H9 (cell line): ENCODE measurements at regions not wholly inside any gene's neighbourhood (a gene's known extent, or its start where the extent isn't known, plus 50 kb on each side); places are given as distances from the start of the nearest gene placed in this dataset.

Experiments
- DNase-seq: peaks from one replicate; pipeline ENCODE4 v3.0.0-alpha.2; 2017
- H2AFZ ChIP-seq: one replicate; pipeline ENCODE4 v1.6.1; 2013; ENCODE audit warnings: mild to moderate bottlenecking, low read length, control low read depth, moderate library complexity
- H2AK5ac ChIP-seq: 2 replicates; pipeline ENCODE4 v1.6.1; 2013; ENCODE audit warnings: low read length, control low read depth, mixed read lengths; ENCODE audit not compliant: insufficient read length
- H2BK120ac ChIP-seq: one replicate; pipeline ENCODE4 v1.6.1; 2013; ENCODE audit warnings: low read depth, mild to moderate bottlenecking, low read length, control low read depth, inconsistent platforms; ENCODE audit not compliant: poor library complexity, severe bottlenecking
- H2BK12ac ChIP-seq: 2 replicates; pipeline ENCODE4 v1.6.1; 2013; ENCODE audit warnings: low read length, control low read depth, mixed read lengths, low read depth; ENCODE audit not compliant: insufficient read length
- H2BK15ac ChIP-seq: 2 replicates; pipeline ENCODE4 v1.6.1; 2013; ENCODE audit warnings: low read depth, low read length, control low read depth
- H2BK20ac ChIP-seq: one replicate; pipeline ENCODE4 v1.6.1; 2013; ENCODE audit warnings: low read depth, mild to moderate bottlenecking, low read length, control low read depth, inconsistent platforms; ENCODE audit not compliant: poor library complexity, severe bottlenecking
- H2BK5ac ChIP-seq: 2 replicates; pipeline ENCODE4 v1.6.1; 2013; ENCODE audit warnings: low read length, control low read depth, mixed read lengths; ENCODE audit not compliant: insufficient read length
- H3K14ac ChIP-seq: 2 replicates; pipeline ENCODE4 v1.6.1; 2013; ENCODE audit warnings: low read length, control low read depth; ENCODE audit not compliant: insufficient read depth
- H3K18ac ChIP-seq: 2 replicates; pipeline ENCODE4 v1.6.1; 2013; ENCODE audit warnings: low read depth, mild to moderate bottlenecking, mixed read lengths, low read length, control low read depth; ENCODE audit not compliant: insufficient read length
- H3K23ac ChIP-seq: 2 replicates; pipeline ENCODE4 v1.6.1; 2013; ENCODE audit warnings: low read length, control low read depth, mixed read lengths, low read depth; ENCODE audit not compliant: insufficient read length
- H3K23me2 ChIP-seq: 2 replicates; pipeline ENCODE4 v1.6.1; 2013; ENCODE audit warnings: low read depth, mild to moderate bottlenecking, mixed read lengths, low read length, control low read depth; ENCODE audit not compliant: insufficient read length, poor library complexity, severe bottlenecking
- H3K27ac ChIP-seq: 2 replicates; pipeline ENCODE4 v1.5.1; 2013; ENCODE audit warnings: low read length, control low read depth, mixed read lengths, low read depth; ENCODE audit not compliant: insufficient read length
- H3K27me3 ChIP-seq: 2 replicates; pipeline ENCODE4 v1.6.1; 2013; ENCODE audit warnings: low read length, control low read depth, inconsistent platforms; ENCODE audit not compliant: insufficient read depth
- H3K4ac ChIP-seq: 2 replicates; pipeline ENCODE4 v1.6.1; 2013; ENCODE audit warnings: low read depth, mild to moderate bottlenecking, control low read depth, inconsistent platforms, low read length, moderate library complexity
- H3K4me1 ChIP-seq: 2 replicates; pipeline ENCODE4 v1.6.1; 2013; ENCODE audit warnings: low read length, control low read depth, inconsistent platforms; ENCODE audit not compliant: insufficient read depth
- H3K4me2 ChIP-seq: 2 replicates; pipeline ENCODE4 v1.6.1; 2013; ENCODE audit warnings: low read length, control low read depth, mixed read lengths; ENCODE audit not compliant: insufficient read length, insufficient read depth
- H3K56ac ChIP-seq: 2 replicates; pipeline ENCODE4 v1.6.1; 2013; ENCODE audit warnings: low read depth, mild to moderate bottlenecking, mixed read lengths, low read length, control low read depth; ENCODE audit not compliant: insufficient read length
- H3K79me1 ChIP-seq: 2 replicates; pipeline ENCODE4 v1.6.1; 2013; ENCODE audit warnings: low read depth, mild to moderate bottlenecking, moderate library complexity, low read length, control low read depth, inconsistent platforms; ENCODE audit not compliant: insufficient read depth, poor library complexity, severe bottlenecking
- H3K79me2 ChIP-seq: 2 replicates; pipeline ENCODE4 v1.6.1; 2013; ENCODE audit warnings: low read length, control low read depth, inconsistent platforms; ENCODE audit not compliant: insufficient read depth
- H3K9ac ChIP-seq: 2 replicates; pipeline ENCODE4 v1.6.1; 2013; ENCODE audit warnings: low read length, control low read depth, mixed read lengths; ENCODE audit not compliant: insufficient read length; ENCODE audit errors: extremely low read depth
- H3K9me3 ChIP-seq: one replicate; pipeline ENCODE4 v1.6.1; 2013; ENCODE audit warnings: low read depth, low read length, inconsistent platforms; ENCODE audit not compliant: control insufficient read depth
- H3T11ph ChIP-seq: one replicate; pipeline ENCODE4 v1.6.1; 2013; ENCODE audit warnings: mild to moderate bottlenecking, low read length, control low read depth, inconsistent platforms
- H4K20me1 ChIP-seq: one replicate; pipeline ENCODE4 v1.6.1; 2013; ENCODE audit not compliant: control insufficient read depth, insufficient read length, insufficient read depth
- H4K5ac ChIP-seq: 2 replicates; pipeline ENCODE4 v1.6.1; 2013; ENCODE audit warnings: low read depth, mild to moderate bottlenecking, mixed read lengths, low read length, control low read depth; ENCODE audit not compliant: insufficient read length
- H4K8ac ChIP-seq: replicated peaks from 2 replicates; pipeline ENCODE4 v1.6.1; 2013; ENCODE audit warnings: low read length, control low read depth, mixed read lengths, low read depth; ENCODE audit not compliant: insufficient read length
- H4K91ac ChIP-seq: 2 replicates; pipeline ENCODE4 v1.6.1; 2013; ENCODE audit warnings: low read depth, mild to moderate bottlenecking, moderate library complexity, mixed read lengths, low read length, control low read depth; ENCODE audit not compliant: insufficient read length
- H3K27ac Mint-ChIP-seq, 3 experiments: 2 replicates in 2 of 3; 3 replicates in 1 of 3; pipeline ENCODE4 v1.8.0; 2020 to 2021; ENCODE audit warnings: mixed read lengths in 3 of 3, mild to moderate bottlenecking in 1 of 3, moderate library complexity in 1 of 3
- H3K27me3 Mint-ChIP-seq: 2 replicates; pipeline ENCODE4 v1.8.0; 2021; ENCODE audit warnings: low read depth, mild to moderate bottlenecking, moderate library complexity, mixed read lengths
- H3K36me3 Mint-ChIP-seq, 3 experiments: 2 replicates in 2 of 3; 3 replicates in 1 of 3; pipeline ENCODE4 v1.8.0; 2020 to 2021; ENCODE audit warnings: low read depth in 3 of 3, mixed read lengths in 3 of 3; ENCODE audit not compliant: insufficient read depth in 1 of 3
- H3K4me1 Mint-ChIP-seq, 2 experiments: 2 replicates each; pipeline ENCODE4 v1.8.0; 2020; ENCODE audit warnings: mixed read lengths in 2 of 2
- H3K4me3 Mint-ChIP-seq, 2 experiments: 2 replicates in 1 of 2; 3 replicates in 1 of 2; pipeline ENCODE4 v1.8.0; 2020 to 2021; ENCODE audit warnings: mild to moderate bottlenecking in 2 of 2, mixed read lengths in 2 of 2, moderate library complexity in 1 of 2
- H3K9me3 Mint-ChIP-seq, 2 experiments: 2 replicates in 1 of 2; 3 replicates in 1 of 2; pipeline ENCODE4 v1.8.0; 2020; ENCODE audit warnings: mild to moderate bottlenecking in 2 of 2, mixed read lengths in 2 of 2, moderate library complexity in 1 of 2
- CTCF ChIP-seq: fragments of 200-600 bp; sonication (generic); conservative IDR thresholded peaks from 3 replicates; pipeline ENCODE4 v1.8.0; 2021; ENCODE audit warnings: antibody characterized with exemption, mild to moderate bottlenecking
- WGBS: extraction: QIAGEN DNeasy Blood & Tissue Kit; methylation state at CpG from one replicate; pipeline ENCODE4 v1.1.7; 2013; ENCODE audit warnings: missing lambda C conversion rate, low lambda C conversion rate, mixed read lengths; ENCODE audit not compliant: insufficient read length; ENCODE audit errors: extremely low coverage; 5-methylcytosine and 5-hydroxymethylcytosine counted together

DNA sequence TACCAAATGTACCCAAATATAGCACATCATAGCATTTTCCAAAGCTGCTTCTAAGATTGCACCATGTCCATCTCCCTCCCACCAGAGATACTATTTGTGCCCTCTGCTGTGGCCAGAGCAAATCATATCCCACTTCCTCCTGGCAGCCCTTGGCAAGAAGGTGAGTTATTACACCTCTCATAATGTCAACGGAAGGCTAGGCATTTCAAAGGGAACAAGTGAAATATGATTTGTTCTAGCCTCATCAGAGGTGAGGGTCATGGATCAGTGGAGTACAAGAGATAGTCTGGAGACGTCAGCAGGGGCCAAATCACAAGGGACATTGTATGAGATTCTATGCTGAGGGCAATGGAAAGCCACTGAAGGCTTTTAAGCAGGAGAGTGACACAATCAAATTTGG lies 90.2 kb upstream of the BCAR3 start:
- H3K4ac ChIP-seq: no peak overlapping the region
- H2BK120ac ChIP-seq: no peak overlapping the region
- H3T11ph ChIP-seq: no peak overlapping the region
- no peak overlapping the region for H3K4me3 Mint-ChIP-seq
- no peaks in the 10 kb centered on the region for H3K36me3 Mint-ChIP-seq
- no peak for TF ChIP-seq CTCF
- no CpG with 5 or more reads among the region's 2 CpGs for WGBS
- no peak overlapping the region for H4K5ac ChIP-seq
- H3K4me1 ChIP-seq: peaks cover 16% of the 10 kb centered on the region
- no peak overlapping the region for H2BK15ac ChIP-seq
- no peaks in the 10 kb centered on the region for H3K27me3 ChIP-seq
- no peak overlapping the region for H3K27ac Mint-ChIP-seq
- H2BK12ac ChIP-seq: no peak overlapping the region
- H3K9me3 ChIP-seq: no peaks in the 10 kb centered on the region
- H3K14ac ChIP-seq: no peak overlapping the region
- DNase-seq: no peak
- H4K91ac ChIP-seq: no peak overlapping the region
- H4K8ac ChIP-seq: no peak overlapping the region
- no peaks in the 10 kb centered on the region for H3K9me3 Mint-ChIP-seq
- no peaks in the 10 kb centered on the region for H3K27me3 Mint-ChIP-seq
- no peaks in the 10 kb centered on the region for H3K79me2 ChIP-seq
- no peak overlapping the region for H3K23ac ChIP-seq
- H2AK5ac ChIP-seq: no peak overlapping the region
- no peak overlapping the region for H2AFZ ChIP-seq
- H3K56ac ChIP-seq: no peak overlapping the region
- no peak overlapping the region for H3K27ac ChIP-seq
- H2BK20ac ChIP-seq: no peak overlapping the region
- H3K9ac ChIP-seq: no peak overlapping the region
- H3K23me2 ChIP-seq: no peaks in the 10 kb centered on the region
- no peak overlapping the region for H2BK5ac ChIP-seq
- H3K4me1 Mint-ChIP-seq: peaks cover 31 to 33% of the 10 kb centered on the region in 2 experiments
- H3K79me1 ChIP-seq: no peaks in the 10 kb centered on the region
- H3K18ac ChIP-seq: no peak overlapping the region
- no peak overlapping the region for H3K4me2 ChIP-seq
- H4K20me1 ChIP-seq: no peaks in the 10 kb centered on the region
